ENCODE measurements at regions not wholly inside any gene's neighbourhood (a gene's known extent, or its start where the extent isn't known, plus 50 kb on each side); places are given as distances from the start of the nearest gene placed in this dataset.

DNA sequence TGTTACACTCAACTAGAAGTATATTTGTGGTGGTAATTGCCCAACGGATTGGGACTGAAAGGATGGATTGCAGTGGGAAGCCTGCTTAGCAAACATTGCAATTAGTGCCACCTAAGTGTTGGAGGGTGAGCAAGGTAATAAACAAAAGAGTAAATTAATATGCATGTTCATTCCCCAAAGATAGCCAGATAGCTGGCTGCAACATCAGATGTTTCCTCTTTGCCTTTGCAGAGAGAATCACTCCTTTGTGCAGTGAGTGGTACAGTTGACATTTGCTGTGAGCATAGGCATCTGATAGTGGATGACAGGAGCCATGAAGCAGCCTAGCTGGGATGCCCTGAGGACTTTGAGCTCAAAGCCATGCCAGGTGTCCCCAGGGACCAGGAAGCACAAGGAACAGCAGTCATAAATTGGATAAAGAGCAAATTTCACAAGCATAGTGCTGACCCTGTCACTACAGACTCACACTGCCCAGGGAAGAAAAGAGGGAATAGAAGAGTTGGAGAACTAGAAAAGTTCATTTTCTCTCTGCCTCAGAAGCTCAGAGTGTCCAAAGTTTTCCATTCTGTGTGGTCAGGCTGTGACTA is 336.1 kb upstream of the SLC30A5 start:
- no peak for DNase-seq

DNA sequence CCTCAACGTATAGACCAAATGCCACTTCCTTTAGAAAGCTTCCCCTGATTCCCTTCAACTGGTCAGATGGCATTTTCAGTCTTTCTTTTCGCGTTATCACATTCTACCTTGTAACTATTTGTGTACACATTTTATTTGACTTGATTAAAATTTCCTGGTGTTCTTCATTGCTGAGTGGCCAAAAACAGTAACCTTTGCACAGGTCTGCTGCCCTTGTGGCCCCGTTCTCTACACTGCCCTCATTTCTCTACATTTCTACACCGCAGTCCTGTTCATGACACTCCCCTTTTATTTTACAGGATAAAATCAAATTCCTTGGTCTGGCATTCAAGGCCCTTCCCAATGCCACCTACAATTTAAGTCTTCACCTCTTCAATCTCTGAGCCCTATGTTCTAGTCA is 334.2 kb upstream of the SLC30A5 start:
- DNase-seq = no peak

DNA sequence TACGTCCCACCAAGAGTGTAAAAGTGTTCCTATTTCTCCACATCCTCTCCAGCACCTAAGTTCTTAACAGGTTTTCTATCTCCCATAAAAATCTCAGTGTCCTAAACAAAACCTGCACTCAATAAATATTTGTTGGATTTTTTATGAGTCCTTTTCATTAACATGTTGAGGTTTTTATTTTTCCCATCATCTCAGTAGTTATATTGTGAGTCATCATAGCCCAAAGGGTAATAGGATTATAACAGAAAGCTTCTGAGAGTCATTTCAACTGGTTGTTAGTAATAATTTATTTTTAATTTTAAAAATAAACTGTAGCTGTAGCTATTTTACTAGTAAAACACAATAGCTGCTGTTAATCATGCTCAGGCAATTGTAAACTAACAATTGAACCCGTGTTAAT is 331.6 kb upstream of the SLC30A5 start:
- DNase-seq = no peak

- no peak for DNase-seq
These were observed 326.8 kb upstream of the SLC30A5 start for GRCh38 chr5:68766952-68767464.

DNA sequence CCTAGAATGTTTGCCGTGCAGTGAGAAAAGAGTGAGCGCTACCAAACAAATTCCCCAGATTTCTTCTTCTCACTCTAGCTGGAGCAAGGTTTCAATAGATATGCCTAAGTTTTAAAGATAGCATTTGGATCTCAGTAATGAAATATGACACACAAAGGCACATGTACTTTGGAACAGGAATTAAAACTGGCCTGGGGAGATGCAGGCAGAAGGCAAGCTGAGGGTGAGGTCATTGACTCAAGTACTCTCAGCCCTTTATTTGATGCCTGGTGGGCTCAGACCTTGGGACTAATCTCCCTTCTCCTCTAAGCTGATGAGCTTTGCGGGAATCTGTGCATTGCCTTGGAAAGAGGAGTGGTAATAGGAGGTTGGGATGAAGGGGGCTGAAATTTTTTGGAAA is 323.3 kb upstream of the SLC30A5 start:
- DNase-seq = no peak

- DNase-seq = no peak
These were observed 322.6 kb upstream of the SLC30A5 start for GRCh38 chr5:68771221-68771620.

DNA sequence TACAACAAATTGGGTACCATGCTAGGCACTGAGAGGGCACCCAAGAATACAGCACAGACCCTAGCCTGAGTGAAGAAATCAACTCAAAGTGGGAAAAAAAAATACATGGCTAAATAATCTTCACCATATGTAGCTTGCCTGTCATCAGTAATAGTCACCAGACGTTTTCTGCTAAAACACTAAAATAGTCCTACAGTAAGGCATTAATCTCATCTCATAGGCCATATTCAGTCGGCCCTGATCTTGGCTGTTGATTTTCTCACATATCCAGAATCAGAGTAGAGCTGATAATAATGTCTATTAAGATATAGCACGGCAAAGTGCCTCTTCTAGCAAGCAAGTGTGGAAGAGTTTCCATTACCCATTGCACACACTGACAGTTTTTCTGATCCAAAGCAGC is 322.1 kb upstream of the SLC30A5 start:
- no peak for DNase-seq

GRCh38 chr5:68776381-68776780 is 317.4 kb upstream of the SLC30A5 start:
- DNase-seq = no peak

- DNase-seq = no peak
These were observed 316.7 kb upstream of the SLC30A5 start for GRCh38 chr5:68777135-68777534.

GRCh38 chr5:68778484-68778883 is 315.3 kb upstream of the SLC30A5 start:
- no peak for DNase-seq

- no peak for DNase-seq
These were observed 313.4 kb upstream of the SLC30A5 start for GRCh38 chr5:68780299-68780955.

DNA sequence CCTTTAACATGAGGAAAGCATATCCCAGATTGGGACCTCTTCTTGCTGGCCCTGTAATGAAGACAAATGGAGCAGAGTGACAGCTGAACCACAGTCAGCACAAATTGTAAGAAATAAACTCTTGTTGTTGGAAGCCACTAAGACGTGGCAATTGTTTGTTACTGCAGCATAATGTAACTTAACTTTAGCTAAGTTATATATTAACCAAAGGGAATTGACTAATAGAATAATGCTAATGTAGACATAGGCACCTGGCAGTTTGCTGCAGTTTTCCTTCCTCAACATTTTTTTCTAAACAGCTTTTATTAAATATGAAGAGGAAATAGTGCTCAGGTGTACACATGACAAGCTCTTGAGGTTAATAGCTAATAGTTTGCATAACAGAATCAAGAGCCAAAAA is 300.7 kb upstream of the SLC30A5 start:
- DNase-seq = no peak

DNA sequence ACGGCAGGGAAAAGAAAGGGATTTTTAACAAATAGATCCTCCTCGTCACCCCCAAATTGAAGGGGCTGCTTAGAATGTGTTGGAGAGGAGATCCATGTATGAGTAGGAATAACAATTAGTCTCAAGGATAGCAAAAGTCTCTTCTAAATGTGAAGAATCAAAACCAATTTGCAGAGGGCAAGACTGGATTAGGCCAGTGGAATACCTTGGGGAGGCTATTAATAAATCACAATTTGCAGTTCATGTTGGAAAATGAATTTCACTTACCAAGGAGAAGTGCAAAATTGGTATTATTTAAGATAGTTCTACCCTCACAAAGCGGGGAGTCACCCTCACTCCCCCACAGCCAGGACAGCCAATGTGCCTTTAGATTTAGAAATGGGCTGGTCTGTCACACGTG is 299.8 kb upstream of the SLC30A5 start:
- no peak for DNase-seq

DNA sequence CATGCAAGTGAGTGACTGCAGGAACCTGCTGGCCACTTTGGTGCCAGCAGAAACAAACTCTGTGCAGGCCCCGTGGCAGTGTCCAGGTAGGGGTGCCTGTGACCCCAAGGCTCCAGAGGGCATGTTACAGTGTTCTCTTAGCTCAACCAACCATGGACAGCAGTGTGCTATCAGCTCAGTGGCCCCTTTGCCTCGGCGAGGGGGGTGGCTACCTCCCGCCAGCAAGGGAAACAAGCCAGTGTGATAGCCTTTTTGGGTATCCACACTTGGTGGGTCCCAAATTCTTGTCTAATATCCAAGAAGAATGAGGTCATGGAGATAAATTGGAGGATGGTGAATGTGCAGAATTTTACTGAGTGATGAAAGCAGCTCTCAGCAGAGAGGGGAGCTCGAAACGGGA is 298.6 kb upstream of the SLC30A5 start:
- no peak for DNase-seq

- no peak for DNase-seq
These were observed 294.7 kb upstream of the SLC30A5 start for GRCh38 chr5:68798877-68799843.

GRCh38 chr5:68802430-68802829 is 291.4 kb upstream of the SLC30A5 start:
- DNase-seq = no peak

GRCh38 chr5:68803881-68804319 is 289.9 kb upstream of the SLC30A5 start:
- DNase-seq = no peak

DNA sequence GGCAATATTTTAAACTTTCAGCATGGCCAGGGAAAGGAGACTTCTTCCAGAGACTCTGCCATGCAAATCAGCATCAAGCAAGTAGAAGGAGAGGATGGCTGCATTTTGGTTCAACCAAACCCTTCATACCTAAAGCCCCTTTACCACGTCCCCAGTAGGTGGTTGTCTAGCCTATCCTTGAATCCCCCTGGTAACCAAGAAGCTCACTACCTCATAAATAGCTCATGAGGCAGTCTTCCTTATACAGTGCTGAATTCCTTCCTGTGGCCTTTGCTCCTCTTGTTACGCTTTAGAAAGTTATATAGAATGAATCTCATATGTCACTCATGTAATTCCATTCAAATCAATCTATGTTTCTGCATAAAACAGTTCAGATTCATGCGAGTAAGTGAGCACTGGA is 289.5 kb upstream of the SLC30A5 start:
- DNase-seq = no peak

DNA sequence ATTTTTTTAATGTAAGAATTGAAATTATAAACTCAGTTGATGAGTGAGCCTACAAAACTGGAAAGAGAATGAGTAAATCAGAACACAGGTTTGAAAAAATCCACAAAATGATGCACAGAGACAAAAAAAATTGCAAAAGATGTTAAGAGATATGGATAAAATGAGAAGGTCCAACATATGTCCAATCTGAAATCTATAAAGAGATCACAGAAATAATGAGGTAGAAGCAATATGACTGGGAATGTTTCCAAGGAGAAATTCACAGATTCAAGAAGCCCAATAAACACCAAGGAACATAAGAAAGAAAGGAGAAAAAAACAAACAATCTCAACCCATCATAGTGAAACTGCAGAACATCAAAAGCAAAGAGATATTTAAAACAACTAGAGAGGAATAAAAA is 288.4 kb upstream of the SLC30A5 start:
- DNase-seq = no peak

GRCh38 chr5:68817632-68818031 is 276.2 kb upstream of the SLC30A5 start:
- DNase-seq = no peak

GRCh38 chr5:68818057-68818695 is 275.6 kb upstream of the SLC30A5 start:
- DNase-seq = no peak

- DNase-seq = no peak
These were observed 274.9 kb upstream of the SLC30A5 start for GRCh38 chr5:68818870-68819269.

DNA sequence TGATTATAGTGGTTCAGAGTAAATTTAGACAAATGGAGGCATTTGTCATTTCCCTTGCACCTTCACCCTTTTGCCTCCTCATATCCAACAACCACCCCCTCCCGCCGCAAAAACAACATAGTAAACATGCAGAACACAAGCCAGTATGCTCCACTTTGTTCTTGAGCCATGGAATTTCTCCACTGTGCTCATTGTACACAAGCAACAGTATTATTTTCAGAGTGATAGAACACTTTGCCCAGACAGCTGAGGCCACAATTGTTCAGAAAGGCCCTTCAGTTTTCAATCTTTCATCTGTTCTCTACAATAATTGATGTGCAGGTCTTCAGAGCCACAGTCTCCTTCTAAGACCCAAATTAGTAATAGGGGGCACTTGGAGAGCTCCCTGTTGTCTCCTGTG is 272.8 kb upstream of the SLC30A5 start:
- no peak for DNase-seq
